ENCODE measurements at regions not wholly inside any gene's neighbourhood (a gene's known extent, or its start where the extent isn't known, plus 50 kb on each side); places are given as distances from the start of the nearest gene placed in this dataset.
A peak's percentile ranks its signal among the peaks of the same experiment; 100 is the strongest.

DNA sequence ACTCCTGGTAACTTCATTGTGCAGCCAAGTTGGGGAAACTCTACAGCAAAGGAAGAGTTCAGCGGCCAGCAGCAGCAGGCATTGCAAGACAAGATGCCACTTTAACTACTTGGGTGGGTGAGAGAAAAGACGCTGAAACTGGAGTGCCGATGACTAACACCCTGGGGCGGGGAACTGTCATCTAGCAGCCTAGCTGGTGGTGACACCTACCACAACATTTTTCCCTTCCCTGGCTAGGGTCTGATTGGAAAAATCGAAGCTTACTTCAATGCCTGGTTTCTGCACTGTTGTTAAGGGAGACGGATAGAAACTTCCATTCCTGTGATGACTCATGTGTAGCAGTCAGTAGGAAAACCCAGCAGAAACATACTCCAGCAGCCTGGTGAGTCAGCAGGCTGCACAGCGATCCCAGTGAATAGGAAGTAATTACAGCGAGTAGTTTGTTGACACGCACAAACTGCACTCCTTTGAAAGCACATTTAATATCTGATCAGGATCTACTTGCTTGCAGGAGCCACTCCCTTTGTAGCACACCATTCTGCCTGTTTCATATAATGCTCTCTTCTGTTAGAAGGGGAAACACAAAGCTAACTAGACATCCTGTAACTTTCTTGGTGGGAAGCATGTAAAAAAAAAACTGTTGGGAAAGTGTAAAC lies 62.1 kb upstream of the MAPRE2 start:
- H3K23me2 ChIP-seq (ENCODE audit: low read depth, low read length): peaks cover 17% of the 10 kb centered on the region
- H3K36me3 ChIP-seq (ENCODE audit: control insufficient read depth in 2 of 4, insufficient read depth in 4 of 4, low read length in 3 of 4): no peaks in the 10 kb centered on the region
- H2AK5ac ChIP-seq (ENCODE audit: low read depth, low read length): no peak overlapping the region
- no peak overlapping the region for H2AFZ ChIP-seq (ENCODE audit: low read length)
- H4K20me1 ChIP-seq (replicated peaks in 1 of 2; ENCODE audit: control insufficient read depth in 1 of 2, insufficient read depth in 2 of 2, low read length in 2 of 2): no peaks in the 10 kb centered on the region
- peaks cover 13 to 53% (median 42%) of the 10 kb centered on the region in 4 experiments for H3K27me3 ChIP-seq (replicated peaks in 1 of 4; ENCODE audit: control insufficient read depth in 3 of 4, extremely low read depth in 1 of 4, insufficient read depth in 3 of 4, low read length in 3 of 4)
- FAIRE-seq (peak; percentile 58), DNase-seq (ENCODE audit: low read depth in 1 of 2, low spot score in 2 of 2) (no peak)
- H3K4me3 ChIP-seq (ENCODE audit: extremely low read depth in 1 of 4, insufficient read depth in 2 of 4, low read depth in 3 of 4, low read length in 4 of 4): peak overlapping the region in 3 of 4 experiments; percentile 4 to 83 (median 67); a peak in 4 of 8 replicates
- no peaks in the 10 kb centered on the region for H3K79me2 ChIP-seq (ENCODE audit: control insufficient read depth in 1 of 2, insufficient read depth in 2 of 2, low read length in 2 of 2)
- H3K4me2 ChIP-seq (ENCODE audit: insufficient read depth in 1 of 2, low read depth in 2 of 2, low read length in 2 of 2): peak overlapping the region; percentile 86 to 93
- H3K4ac ChIP-seq (replicated peaks; ENCODE audit: insufficient read length, low read depth, low read length): no peak overlapping the region
- no peak overlapping the region for H4K8ac ChIP-seq (ENCODE audit: extremely low read depth, insufficient read depth, low read length)
- H3K56ac ChIP-seq (replicated peaks; ENCODE audit: insufficient read length, low read depth, low read length): no peak overlapping the region
- H3K27ac ChIP-seq (ENCODE audit: low read depth, low read length): no peak overlapping the region
- CTCF ChIA-PET (ENCODE audit: partially characterized antibody): interaction anchor here (1.3 kb wide), 1 partner anchor 113 kb away, joined by 5 read pairs; no protein-coding TSS in a partner anchor
- H2BK12ac ChIP-seq (ENCODE audit: low read depth, low read length): no peak overlapping the region; the same call in 1 of the 2 replicates
- no peak overlapping the region for H2BK20ac ChIP-seq (ENCODE audit: low read length)
- POLR2A ChIA-PET (ENCODE audit: partially characterized antibody): interaction anchor here (1.0 kb wide), 1 partner anchor 62 kb away, joined by 3 read pairs; the partner anchor contains the start of gene MAPRE2
- no peak overlapping the region for H3K9ac ChIP-seq (replicated peaks in 1 of 4; ENCODE audit: extremely low read depth in 1 of 4, low read depth in 3 of 4, low read length in 3 of 4)
- H2BK15ac ChIP-seq (ENCODE audit: low read length): no peak overlapping the region
- no peak overlapping the region for H3K18ac ChIP-seq (ENCODE audit: extremely low read depth, low read length)
- H2BK120ac ChIP-seq (replicated peaks; ENCODE audit: low read depth, low read length): no peak overlapping the region
- 12% methylated on average over 9 of the region's 9 CpGs; no CpG with 5 or more reads in 1 of the 2 experiments for WGBS, 2 experiments (ENCODE audit: extremely low coverage in 1 of 2, insufficient coverage in 1 of 2, insufficient read length in 1 of 2, insufficient replicate concordance in 2 of 2, low coverage in 1 of 2, low lambda C conversion rate in 2 of 2, missing lambda C conversion rate in 1 of 2)
- H3K4me1 ChIP-seq (replicated peaks in 1 of 4; ENCODE audit: control insufficient read depth in 3 of 4, insufficient read depth in 4 of 4, low read length in 3 of 4): peaks cover 8 to 11% (median 9%) of the 10 kb centered on the region in 4 experiments; a peak in 6 of 7 replicates
- H3K23ac ChIP-seq (ENCODE audit: insufficient read length): no peak overlapping the region
- no peak overlapping the region for H4K91ac ChIP-seq (replicated peaks; ENCODE audit: insufficient read length, low read length)
- H3K9me3 ChIP-seq (ENCODE audit: insufficient read depth in 2 of 2, low read depth in 1 of 2, low read length in 1 of 2): no peaks in the 10 kb centered on the region
- no peak overlapping the region for H2BK5ac ChIP-seq (ENCODE audit: low read depth, low read length)
- H4K5ac ChIP-seq (ENCODE audit: insufficient read length, low read depth, low read length): no peak overlapping the region
- H3K14ac ChIP-seq (ENCODE audit: insufficient read length): no peak overlapping the region
- no peaks in the 10 kb centered on the region for H3K79me1 ChIP-seq (ENCODE audit: low read depth, low read length)
- TF ChIP-seq PHF8 (conservative IDR thresholded peaks at IDR 0.05; ENCODE audit: low read depth, low read length): no peak
- no peak for TF ChIP-seq EP300 (IDR thresholded peaks at IDR 0.05; ENCODE audit: borderline replicate concordance in 1 of 2, low read depth in 2 of 2, low read length in 2 of 2)
- no peak for TF ChIP-seq SP2 (IDR thresholded peaks at IDR 0.05; ENCODE audit: low read length)
- TF ChIP-seq SIX5 (IDR thresholded peaks at IDR 0.05; ENCODE audit: low read depth, low read length): no peak
- TF ChIP-seq NRF1 (IDR thresholded peaks at IDR 0.05; ENCODE audit: low read depth, low read length): no peak
- no peak for TF ChIP-seq RNF2 (IDR thresholded peaks at IDR 0.05; ENCODE audit: borderline replicate concordance, low read depth, low read length, missing control alignments, poor library complexity, severe bottlenecking)
- TF ChIP-seq ZNF274 (IDR thresholded peaks at IDR 0.05; ENCODE audit: borderline replicate concordance, extremely low read depth, low read length): no peak
- TF ChIP-seq MAFK (IDR thresholded peaks at IDR 0.05; ENCODE audit: low read depth, low read length): peak; percentile 59; the same call in 1 of the 2 replicates
- TF ChIP-seq BRCA1 (IDR thresholded peaks at IDR 0.05; ENCODE audit: low read depth, low read length): no peak
- no peak for TF ChIP-seq TBP (IDR thresholded peaks at IDR 0.05; ENCODE audit: low read depth, low read length)
- TF ChIP-seq JUND (IDR thresholded peaks at IDR 0.05; ENCODE audit: low read length): peak; percentile 86
- TF ChIP-seq SP4 (IDR thresholded peaks at IDR 0.05; ENCODE audit: low read length): no peak
- no peak for TF ChIP-seq NANOG (IDR thresholded peaks at IDR 0.05; ENCODE audit: insufficient read depth, low read depth, low read length, poor library complexity, severe bottlenecking)

Data from H1 (cell line).